ENCODE measurements at regions not wholly inside any gene's neighbourhood (a gene's known extent, or its start where the extent isn't known, plus 50 kb on each side); places are given as distances from the start of the nearest gene placed in this dataset.

DNA sequence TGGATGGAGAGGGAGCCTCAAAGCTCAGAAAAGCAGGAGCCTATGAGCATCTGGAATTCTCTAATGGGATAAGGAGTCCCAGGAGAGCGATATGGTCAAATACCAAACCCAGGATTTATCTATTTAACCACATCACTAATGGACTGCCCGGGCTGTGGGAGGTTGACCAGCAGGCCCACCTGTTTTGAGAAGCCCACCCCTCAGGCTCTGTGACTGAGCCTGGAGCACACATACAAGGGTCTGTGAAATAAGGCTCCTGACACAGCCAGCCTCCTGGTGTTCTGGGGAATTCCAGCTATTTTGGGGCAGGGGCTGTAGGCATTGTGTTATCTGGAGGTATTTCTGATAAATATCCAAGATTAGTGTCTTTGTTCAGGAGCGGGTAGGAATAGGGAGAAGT lies 132.0 kb upstream of the C1orf21 start:
- H3K4me3 ChIP-seq (replicated peaks in 1 of 2; ENCODE audit: low read depth in 2 of 2, low read length in 2 of 2), result no peak overlapping the region
- DNase-seq (ENCODE audit: low read depth in 2 of 2), result no peak
- TF ChIP-seq, protein P1, sequence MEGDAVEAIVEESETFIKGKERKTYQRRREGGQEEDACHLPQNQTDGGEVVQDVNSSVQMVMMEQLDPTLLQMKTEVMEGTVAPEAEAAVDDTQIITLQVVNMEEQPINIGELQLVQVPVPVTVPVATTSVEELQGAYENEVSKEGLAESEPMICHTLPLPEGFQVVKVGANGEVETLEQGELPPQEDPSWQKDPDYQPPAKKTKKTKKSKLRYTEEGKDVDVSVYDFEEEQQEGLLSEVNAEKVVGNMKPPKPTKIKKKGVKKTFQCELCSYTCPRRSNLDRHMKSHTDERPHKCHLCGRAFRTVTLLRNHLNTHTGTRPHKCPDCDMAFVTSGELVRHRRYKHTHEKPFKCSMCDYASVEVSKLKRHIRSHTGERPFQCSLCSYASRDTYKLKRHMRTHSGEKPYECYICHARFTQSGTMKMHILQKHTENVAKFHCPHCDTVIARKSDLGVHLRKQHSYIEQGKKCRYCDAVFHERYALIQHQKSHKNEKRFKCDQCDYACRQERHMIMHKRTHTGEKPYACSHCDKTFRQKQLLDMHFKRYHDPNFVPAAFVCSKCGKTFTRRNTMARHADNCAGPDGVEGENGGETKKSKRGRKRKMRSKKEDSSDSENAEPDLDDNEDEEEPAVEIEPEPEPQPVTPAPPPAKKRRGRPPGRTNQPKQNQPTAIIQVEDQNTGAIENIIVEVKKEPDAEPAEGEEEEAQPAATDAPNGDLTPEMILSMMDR (IDR thresholded peaks at IDR 0.05; ENCODE audit: low read depth, low read length), result no peak

DNA sequence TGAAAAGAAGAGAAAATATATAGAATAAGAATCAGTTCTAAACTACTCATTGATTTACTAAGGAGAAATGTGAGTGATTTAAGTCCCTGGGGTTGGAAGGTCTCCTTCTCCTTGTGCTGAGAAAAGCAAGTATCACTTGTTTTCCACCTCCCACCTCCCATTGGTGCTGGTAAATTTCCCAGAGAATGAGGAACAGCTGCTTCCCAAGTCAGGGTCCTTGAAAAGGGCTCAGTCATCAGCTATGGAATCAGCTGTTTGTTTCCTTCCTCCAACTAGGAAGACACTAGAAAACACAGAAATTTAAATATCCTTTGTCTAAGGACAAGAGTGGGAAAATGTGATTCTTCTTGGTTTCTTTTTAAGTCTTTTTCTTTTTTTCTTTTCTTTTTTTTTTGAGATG lies 131.3 kb upstream of the C1orf21 start:
- DNase-seq (ENCODE audit: low read depth in 2 of 2), result no peak
- H3K4me3 ChIP-seq (replicated peaks in 1 of 2; ENCODE audit: low read depth in 2 of 2, low read length in 2 of 2), result no peak overlapping the region
- TF ChIP-seq, protein P1 (IDR thresholded peaks at IDR 0.05; ENCODE audit: low read depth, low read length), result no peak

DNA sequence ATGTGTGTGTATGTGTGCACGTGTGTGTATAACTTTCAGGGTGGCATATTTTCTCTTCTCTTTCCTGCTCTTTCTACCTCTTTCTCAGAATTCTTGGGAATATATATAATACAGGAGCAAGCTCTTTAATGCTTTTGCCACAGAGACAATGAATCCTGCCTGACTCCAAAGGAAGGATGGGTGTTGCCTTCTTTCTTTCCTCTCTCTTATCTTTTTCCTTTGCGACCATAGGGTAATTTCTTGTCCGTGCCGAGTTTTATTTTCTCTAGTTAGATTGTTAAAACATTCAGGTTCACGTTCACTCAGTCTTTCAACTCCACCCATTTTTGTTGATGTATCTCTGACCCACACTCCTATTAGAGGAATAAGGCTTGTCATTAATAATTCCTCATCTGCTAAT lies 129.0 kb upstream of the C1orf21 start:
- TF ChIP-seq, protein P1 (IDR thresholded peaks at IDR 0.05; ENCODE audit: low read depth, low read length), result no peak
- DNase-seq (ENCODE audit: low read depth in 2 of 2), result no peak
- H3K4me3 ChIP-seq (replicated peaks in 1 of 2; ENCODE audit: low read depth in 2 of 2, low read length in 2 of 2), result no peak overlapping the region

DNA sequence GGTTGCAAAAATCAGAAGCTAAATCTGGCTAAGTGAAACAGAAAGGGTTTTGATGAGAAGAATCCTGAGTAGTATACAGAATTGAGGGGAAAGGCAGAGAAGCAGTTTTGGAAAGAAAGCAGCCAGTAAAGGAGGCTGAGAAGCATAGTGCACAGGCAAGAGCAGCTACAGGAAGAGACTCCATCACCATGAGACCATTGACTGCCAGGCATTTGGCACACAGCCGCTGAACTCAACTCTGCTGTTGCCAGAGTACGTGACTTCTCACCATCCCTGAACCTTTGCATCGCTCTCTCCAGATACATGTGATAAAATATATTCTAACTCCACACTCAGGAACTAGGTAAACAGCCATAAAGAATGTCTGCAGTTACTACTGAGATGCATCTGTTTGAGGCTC lies 128.3 kb upstream of the C1orf21 start:
- TF ChIP-seq, protein P1 (IDR thresholded peaks at IDR 0.05; ENCODE audit: low read depth, low read length), result no peak
- DNase-seq (ENCODE audit: low read depth in 2 of 2), result no peak
- H3K4me3 ChIP-seq (replicated peaks in 1 of 2; ENCODE audit: low read depth in 2 of 2, low read length in 2 of 2), result no peak overlapping the region

DNA sequence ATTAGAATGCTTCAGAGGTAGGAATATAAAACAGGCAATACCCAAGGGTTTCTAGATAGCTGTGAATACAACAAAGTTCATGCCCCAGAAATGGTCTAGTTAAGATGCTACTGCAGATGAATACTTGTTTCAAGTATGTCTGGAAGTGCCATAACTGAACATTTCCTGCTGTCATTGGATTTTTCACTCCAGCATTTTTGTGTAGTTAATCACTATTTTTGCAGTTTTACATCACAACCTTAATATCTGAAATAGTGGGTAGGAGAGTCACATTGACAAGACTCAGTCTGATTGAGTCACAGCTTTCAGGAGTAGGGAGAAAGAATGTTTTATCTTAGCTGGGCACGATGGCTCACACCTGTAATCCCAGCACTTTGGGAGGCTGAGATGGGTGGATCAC lies 126.4 kb upstream of the C1orf21 start:
- no peak overlapping the region for H3K4me3 ChIP-seq (replicated peaks in 1 of 2; ENCODE audit: low read depth in 2 of 2, low read length in 2 of 2)
- TF ChIP-seq, protein P1 (IDR thresholded peaks at IDR 0.05; ENCODE audit: low read depth, low read length), result no peak
- DNase-seq (ENCODE audit: low read depth in 2 of 2), result peak; percentile 64 to 81

DNA sequence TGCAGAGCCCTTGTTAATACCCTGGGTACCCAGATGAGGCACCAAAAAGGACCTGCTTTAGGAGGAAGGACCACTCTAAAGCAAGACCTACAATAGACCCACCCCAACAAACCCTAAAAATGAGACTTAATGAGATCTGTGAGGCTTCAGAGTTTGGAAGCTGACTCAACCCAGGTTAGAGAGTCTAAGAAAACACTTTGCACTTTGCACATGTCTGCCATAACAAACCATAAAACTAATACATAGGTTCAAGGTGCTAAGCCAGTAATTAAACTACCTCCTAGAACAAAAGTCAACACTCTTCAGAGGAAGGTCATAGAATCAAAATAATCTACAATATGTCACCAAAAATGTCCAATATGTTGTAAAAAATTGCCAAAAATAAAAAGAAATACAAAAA lies 124.7 kb upstream of the C1orf21 start:
- no peak for DNase-seq (ENCODE audit: low read depth in 2 of 2)
- no peak overlapping the region for H3K4me3 ChIP-seq (replicated peaks in 1 of 2; ENCODE audit: low read depth in 2 of 2, low read length in 2 of 2)
- TF ChIP-seq, protein P1 (IDR thresholded peaks at IDR 0.05; ENCODE audit: low read depth, low read length), result no peak

DNA sequence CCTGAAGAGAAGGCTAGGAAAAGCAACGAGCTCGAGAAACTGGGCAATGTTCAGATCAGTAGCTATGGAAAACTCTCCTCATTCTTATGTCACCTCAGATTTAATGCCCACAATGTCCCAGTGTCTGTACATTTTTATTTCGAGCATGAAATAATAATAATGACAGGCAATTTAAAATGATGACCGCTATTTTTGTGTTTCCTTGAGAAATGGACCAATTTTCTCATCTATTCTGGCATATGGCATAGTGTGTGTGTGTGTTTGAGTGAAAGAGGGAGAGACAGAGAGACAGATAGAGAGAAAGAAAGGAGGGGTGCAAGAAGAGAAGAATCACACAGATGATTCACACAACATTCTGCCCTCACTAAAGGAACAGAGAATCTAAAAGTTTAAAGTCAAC lies 119.1 kb upstream of the C1orf21 start:
- TF ChIP-seq, protein P1 (IDR thresholded peaks at IDR 0.05; ENCODE audit: low read depth, low read length), result no peak
- no peak overlapping the region for H3K4me3 ChIP-seq (replicated peaks in 1 of 2; ENCODE audit: low read depth in 2 of 2, low read length in 2 of 2)
- no peak for DNase-seq (ENCODE audit: low read depth in 2 of 2)
